ENCODE measurements at regions not wholly inside any gene's neighbourhood (a gene's known extent, or its start where the extent isn't known, plus 50 kb on each side); places are given as distances from the start of the nearest gene placed in this dataset.

DNA sequence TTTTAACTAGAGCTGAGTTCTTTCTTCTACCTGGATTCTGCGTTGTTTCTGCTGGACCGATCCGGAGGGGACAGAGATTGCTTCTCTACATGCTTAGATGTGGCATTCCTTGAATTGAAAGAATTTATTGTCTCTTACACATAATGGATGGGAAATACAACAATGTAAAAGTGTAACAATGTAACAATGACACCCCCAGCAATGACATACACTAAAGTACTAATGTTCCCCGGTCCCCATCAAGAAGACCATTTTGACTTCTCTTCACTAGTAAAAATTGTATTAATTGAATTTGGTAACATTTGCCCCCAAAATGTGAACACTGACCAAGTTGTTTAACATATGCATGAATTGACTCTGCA is 760.2 kb downstream of the TAF11L14 start:
- TF ChIP-seq, protein P1, sequence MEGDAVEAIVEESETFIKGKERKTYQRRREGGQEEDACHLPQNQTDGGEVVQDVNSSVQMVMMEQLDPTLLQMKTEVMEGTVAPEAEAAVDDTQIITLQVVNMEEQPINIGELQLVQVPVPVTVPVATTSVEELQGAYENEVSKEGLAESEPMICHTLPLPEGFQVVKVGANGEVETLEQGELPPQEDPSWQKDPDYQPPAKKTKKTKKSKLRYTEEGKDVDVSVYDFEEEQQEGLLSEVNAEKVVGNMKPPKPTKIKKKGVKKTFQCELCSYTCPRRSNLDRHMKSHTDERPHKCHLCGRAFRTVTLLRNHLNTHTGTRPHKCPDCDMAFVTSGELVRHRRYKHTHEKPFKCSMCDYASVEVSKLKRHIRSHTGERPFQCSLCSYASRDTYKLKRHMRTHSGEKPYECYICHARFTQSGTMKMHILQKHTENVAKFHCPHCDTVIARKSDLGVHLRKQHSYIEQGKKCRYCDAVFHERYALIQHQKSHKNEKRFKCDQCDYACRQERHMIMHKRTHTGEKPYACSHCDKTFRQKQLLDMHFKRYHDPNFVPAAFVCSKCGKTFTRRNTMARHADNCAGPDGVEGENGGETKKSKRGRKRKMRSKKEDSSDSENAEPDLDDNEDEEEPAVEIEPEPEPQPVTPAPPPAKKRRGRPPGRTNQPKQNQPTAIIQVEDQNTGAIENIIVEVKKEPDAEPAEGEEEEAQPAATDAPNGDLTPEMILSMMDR (optimal IDR thresholded peaks at IDR 0.05 in 1 of 3, IDR thresholded peaks at IDR 0.05 in 1 of 3, conservative IDR thresholded peaks at IDR 0.05 in 1 of 3; ENCODE audit: extremely low read depth in 1 of 3, insufficient read depth in 2 of 3, low read length in 3 of 3) = no peak
- TF ChIP-seq EZH2 (IDR thresholded peaks at IDR 0.05; ENCODE audit: low read length) = no peak
